GM23338 (cell line): ENCODE measurements at regions not wholly inside any gene's neighbourhood (a gene's known extent, or its start where the extent isn't known, plus 50 kb on each side); places are given as distances from the start of the nearest gene placed in this dataset.

Source experiments
- ATAC-seq: fragments of 200-7000 bp; cut with Tn5 transposase; 3 replicates; pipeline ENCODE4 v1.9.1; 2020
- DNase-seq: peaks from one replicate; pipeline ENCODE4 v3.0.0-alpha.2; 2015; ENCODE audit warnings: low spot score
- H2AFZ ChIP-seq: fragments of 200-600 bp; sonication (generic); 2 replicates; pipeline ENCODE4 v1.8.0; 2016; ENCODE audit warnings: antibody characterized with exemption, mild to moderate bottlenecking, moderate library complexity
- H3F3A ChIP-seq: fragments of 200-600 bp; sonication (generic); replicated peaks from 2 replicates; pipeline ENCODE4 v1.8.0; 2017; ENCODE audit warnings: antibody characterized with exemption, mixed run types, low read depth
- H3K27ac ChIP-seq: fragments of 200-600 bp; sonication (generic); 2 replicates; pipeline ENCODE4 v1.6.1; 2016; ENCODE audit warnings: low read depth
- H3K27me3 ChIP-seq: fragments of 200-600 bp; sonication (generic); 2 replicates; pipeline ENCODE4 v1.8.0; 2016; ENCODE audit warnings: mild to moderate bottlenecking, mixed run types, moderate library complexity; ENCODE audit not compliant: insufficient read depth
- H3K36me3 ChIP-seq: fragments of 200-600 bp; sonication (generic); 2 replicates; pipeline ENCODE4 v1.8.0; 2016; ENCODE audit warnings: mild to moderate bottlenecking; ENCODE audit not compliant: insufficient read depth
- H3K4me1 ChIP-seq: fragments of 200-600 bp; sonication (generic); 2 replicates; pipeline ENCODE4 v1.8.0; 2016; ENCODE audit warnings: mild to moderate bottlenecking, moderate library complexity; ENCODE audit not compliant: insufficient read depth
- H3K4me2 ChIP-seq: fragments of 200-600 bp; sonication (generic); 2 replicates; pipeline ENCODE4 v1.7.1; 2017; ENCODE audit warnings: mixed run types
- H3K4me3 ChIP-seq: fragments of 200-600 bp; sonication (generic); 2 replicates; pipeline ENCODE4 v1.6.1; 2016; ENCODE audit warnings: mixed run types
- H3K79me2 ChIP-seq: fragments of 200-600 bp; sonication (generic); replicated peaks from 2 replicates; pipeline ENCODE4 v1.8.0; 2017; ENCODE audit warnings: mild to moderate bottlenecking; ENCODE audit not compliant: insufficient read depth
- H3K9me2 ChIP-seq: fragments of 200-600 bp; sonication (generic); 2 replicates; pipeline ENCODE4 v1.8.0; 2017; ENCODE audit not compliant: insufficient read depth
- H4K20me1 ChIP-seq: fragments of 200-600 bp; sonication (generic); replicated peaks from 2 replicates; pipeline ENCODE4 v1.8.0; 2017; ENCODE audit warnings: mild to moderate bottlenecking; ENCODE audit not compliant: insufficient read depth
- H3K27ac Mint-ChIP-seq: 2 replicates; pipeline ENCODE4 v1.8.0; 2020; ENCODE audit warnings: inconsistent platforms, mild to moderate bottlenecking, moderate library complexity, mixed read lengths
- H3K27me3 Mint-ChIP-seq: 3 replicates; pipeline ENCODE4 v1.8.0; 2022; ENCODE audit warnings: low read depth, mild to moderate bottlenecking, moderate library complexity, mixed read lengths, inconsistent platforms; ENCODE audit not compliant: insufficient read depth, poor library complexity
- H3K36me3 Mint-ChIP-seq: 3 replicates; pipeline ENCODE4 v1.8.0; 2021; ENCODE audit warnings: low read depth, mild to moderate bottlenecking, inconsistent platforms, moderate library complexity, mixed read lengths
- H3K4me1 Mint-ChIP-seq: 3 replicates; pipeline ENCODE4 v1.8.0; 2020; ENCODE audit warnings: mild to moderate bottlenecking, inconsistent platforms, mixed read lengths
- H3K4me3 Mint-ChIP-seq: 3 replicates; pipeline ENCODE4 v1.8.0; 2021; ENCODE audit warnings: moderate library complexity, mild to moderate bottlenecking, inconsistent platforms, mixed read lengths
- H3K9me3 Mint-ChIP-seq: 3 replicates; pipeline ENCODE4 v1.8.0; 2020; ENCODE audit warnings: moderate library complexity, mild to moderate bottlenecking, inconsistent platforms, mixed read lengths
- CREB1 ChIP-seq: fragments of 250-450 bp; sonication (Bioruptor Pico); IDR thresholded peaks from 2 replicates; pipeline ENCODE4 v1.5.0; 2020; ENCODE audit warnings: low read depth, mild to moderate bottlenecking, moderate library complexity
- CTCF ChIP-seq, 2 experiments: fragments of 200-600 bp in 1 of 2; sonication (generic) in 1 of 2; conservative IDR thresholded peaks; 2 replicates each; pipeline versions ENCODE4 v1.5.1 to v1.6.1; 2016 to 2017; ENCODE audit warnings: antibody characterized with exemption in 2 of 2, low read depth in 2 of 2, mild to moderate bottlenecking in 2 of 2, moderate library complexity in 1 of 2
- ETS1 ChIP-seq: IDR thresholded peaks from 2 replicates; pipeline ENCODE4 v1.6.1; 2016; ENCODE audit warnings: antibody characterized with exemption
- EZH2 ChIP-seq: fragments of 200-600 bp; sonication (generic); IDR thresholded peaks from one replicate; pipeline ENCODE4 v1.8.0; 2017; ENCODE audit warnings: antibody characterized with exemption, mild to moderate bottlenecking, low read depth; ENCODE audit not compliant: unreplicated experiment
- EZH2phosphoT487 ChIP-seq: fragments of 200-600 bp; sonication (generic); IDR thresholded peaks from one replicate; pipeline ENCODE4 v1.8.1; 2018; ENCODE audit warnings: antibody characterized with exemption; ENCODE audit not compliant: unreplicated experiment
- JUNB ChIP-seq: IDR thresholded peaks from one replicate; pipeline ENCODE4 v1.6.1; 2016; ENCODE audit warnings: antibody characterized with exemption; ENCODE audit not compliant: unreplicated experiment
- NANOG ChIP-seq: IDR thresholded peaks from 2 replicates; pipeline ENCODE4 v1.6.1; 2016; ENCODE audit warnings: antibody characterized with exemption, borderline replicate concordance
- POLR2AphosphoS5 ChIP-seq: IDR thresholded peaks from 2 replicates; pipeline ENCODE4 v1.6.1; 2016; ENCODE audit warnings: antibody characterized with exemption, low read depth
- REST ChIP-seq: IDR thresholded peaks from one replicate; pipeline ENCODE4 v1.6.1; 2018; ENCODE audit warnings: antibody characterized with exemption; ENCODE audit not compliant: unreplicated experiment
- STAT1 ChIP-seq: IDR thresholded peaks from one replicate; pipeline ENCODE4 v1.6.1; 2016; ENCODE audit warnings: antibody characterized with exemption; ENCODE audit not compliant: unreplicated experiment
- ZNF114 ChIP-seq: fragments of 250-450 bp; sonication (Bioruptor Pico); IDR thresholded peaks from 2 replicates; pipeline ENCODE4 v1.5.0; 2020; ENCODE audit warnings: mild to moderate bottlenecking, moderate library complexity
- ZNF331 ChIP-seq: fragments of 250-450 bp; sonication (Bioruptor Pico); IDR thresholded peaks from 2 replicates; pipeline ENCODE4 v1.5.0; 2020; ENCODE audit warnings: low read depth, mild to moderate bottlenecking, moderate library complexity
- ZNF462 ChIP-seq: fragments of 250-450 bp; sonication (Bioruptor Pico); IDR thresholded peaks from 2 replicates; pipeline ENCODE4 v1.5.0; 2020; ENCODE audit warnings: mild to moderate bottlenecking, moderate library complexity

GRCh38 chr13:24027494-24027893, 130.2 kb upstream of the C1QTNF9B start:
- no peak for DNase-seq
- ATAC-seq, result no peak
- Mint-ChIP-seq H3K4me1 (no peaks in the 10 kb centered on the region), H3K36me3 (no peaks in the 10 kb centered on the region), H3K27ac (no peak overlapping the region), H3K27me3 (peaks cover 6% of the 10 kb centered on the region), H3K9me3 (no peaks in the 10 kb centered on the region; the same call in 2 of the 3 replicates), H3K4me3 (no peak overlapping the region)
- no peaks in the 10 kb centered on the region for H3K9me2 ChIP-seq
- TF ChIP-seq CREB1 (no peak), POLR2AphosphoS5 (no peak), ETS1 (no peak), ZNF462 (no peak), NANOG (no peak), ZNF331 (CRISPR knock-in tag) (no peak), CTCF (conservative IDR thresholded peaks at IDR 0.05; ENCODE audit: low read depth in 2 of 2) (no peak), ZNF114 (CRISPR knock-in tag) (no peak), REST (no peak), EZH2 (no peak), STAT1 (no peak), EZH2phosphoT487 (no peak), JUNB (no peak)
- no peaks in the 10 kb centered on the region for H3K27me3 ChIP-seq
- no peak overlapping the region for H2AFZ ChIP-seq
- no peaks in the 10 kb centered on the region for H4K20me1 ChIP-seq
- no peaks in the 10 kb centered on the region for H3K79me2 ChIP-seq
- no peaks in the 10 kb centered on the region for H3K4me1 ChIP-seq
- H3K4me3 ChIP-seq, result no peak overlapping the region
- H3K27ac ChIP-seq, result no peak overlapping the region
- H3K4me2 ChIP-seq, result no peak overlapping the region
- H3F3A ChIP-seq, result no peaks in the 10 kb centered on the region
- no peaks in the 10 kb centered on the region for H3K36me3 ChIP-seq
